ENCODE measurements at regions not wholly inside any gene's neighbourhood (a gene's known extent, or its start where the extent isn't known, plus 50 kb on each side); places are given as distances from the start of the nearest gene placed in this dataset.

DNA sequence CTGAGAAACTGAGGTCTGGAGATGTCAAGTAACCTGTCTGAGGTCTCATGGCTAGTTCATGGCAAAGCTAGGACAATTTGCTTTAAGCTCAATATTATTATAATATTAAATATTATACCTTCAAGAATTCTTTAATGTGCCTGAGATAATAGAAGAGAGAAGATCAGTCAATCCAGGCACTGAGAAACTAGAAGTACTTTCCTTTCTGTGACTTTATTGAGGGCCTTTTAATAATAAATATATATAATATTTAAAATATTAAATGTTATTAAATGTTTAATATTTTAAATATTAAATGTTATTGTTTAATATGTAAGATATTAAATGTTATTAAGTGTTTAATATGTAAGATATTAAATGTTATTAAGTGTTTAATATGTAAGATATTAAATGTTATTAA, 144.3 kb upstream of the DNAJC19 start (continued):
- TF ChIP-seq, protein P1, sequence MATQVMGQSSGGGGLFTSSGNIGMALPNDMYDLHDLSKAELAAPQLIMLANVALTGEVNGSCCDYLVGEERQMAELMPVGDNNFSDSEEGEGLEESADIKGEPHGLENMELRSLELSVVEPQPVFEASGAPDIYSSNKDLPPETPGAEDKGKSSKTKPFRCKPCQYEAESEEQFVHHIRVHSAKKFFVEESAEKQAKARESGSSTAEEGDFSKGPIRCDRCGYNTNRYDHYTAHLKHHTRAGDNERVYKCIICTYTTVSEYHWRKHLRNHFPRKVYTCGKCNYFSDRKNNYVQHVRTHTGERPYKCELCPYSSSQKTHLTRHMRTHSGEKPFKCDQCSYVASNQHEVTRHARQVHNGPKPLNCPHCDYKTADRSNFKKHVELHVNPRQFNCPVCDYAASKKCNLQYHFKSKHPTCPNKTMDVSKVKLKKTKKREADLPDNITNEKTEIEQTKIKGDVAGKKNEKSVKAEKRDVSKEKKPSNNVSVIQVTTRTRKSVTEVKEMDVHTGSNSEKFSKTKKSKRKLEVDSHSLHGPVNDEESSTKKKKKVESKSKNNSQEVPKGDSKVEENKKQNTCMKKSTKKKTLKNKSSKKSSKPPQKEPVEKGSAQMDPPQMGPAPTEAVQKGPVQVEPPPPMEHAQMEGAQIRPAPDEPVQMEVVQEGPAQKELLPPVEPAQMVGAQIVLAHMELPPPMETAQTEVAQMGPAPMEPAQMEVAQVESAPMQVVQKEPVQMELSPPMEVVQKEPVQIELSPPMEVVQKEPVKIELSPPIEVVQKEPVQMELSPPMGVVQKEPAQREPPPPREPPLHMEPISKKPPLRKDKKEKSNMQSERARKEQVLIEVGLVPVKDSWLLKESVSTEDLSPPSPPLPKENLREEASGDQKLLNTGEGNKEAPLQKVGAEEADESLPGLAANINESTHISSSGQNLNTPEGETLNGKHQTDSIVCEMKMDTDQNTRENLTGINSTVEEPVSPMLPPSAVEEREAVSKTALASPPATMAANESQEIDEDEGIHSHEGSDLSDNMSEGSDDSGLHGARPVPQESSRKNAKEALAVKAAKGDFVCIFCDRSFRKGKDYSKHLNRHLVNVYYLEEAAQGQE (IDR thresholded peaks at IDR 0.05; ENCODE audit: unreplicated experiment), result no peak
- no peak for TF ChIP-seq EZH2 (IDR thresholded peaks at IDR 0.05; ENCODE audit: low read depth, unreplicated experiment)
- no peak for TF ChIP-seq ZNF114 (CRISPR knock-in tag; IDR thresholded peaks at IDR 0.05)
- TF ChIP-seq NANOG (IDR thresholded peaks at IDR 0.05; ENCODE audit: borderline replicate concordance), result no peak

DNA sequence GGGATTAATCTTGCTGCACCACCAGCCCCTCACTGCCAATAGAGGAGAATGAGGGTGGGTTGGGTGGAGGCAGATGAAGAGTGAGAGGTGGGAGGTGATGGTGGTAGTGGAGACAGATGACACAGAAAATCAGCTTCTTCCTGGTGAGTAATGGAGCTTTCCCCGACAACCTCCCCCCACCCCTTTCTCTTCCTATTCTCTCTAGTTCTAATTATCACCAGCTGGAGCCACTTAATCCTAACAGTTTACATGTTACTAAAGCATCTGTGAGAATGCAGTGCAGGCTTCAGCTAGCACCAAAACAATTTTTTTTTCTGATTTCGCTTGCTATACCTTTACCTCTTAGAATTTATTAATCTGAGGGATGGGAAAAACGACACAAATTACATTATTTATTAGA, 116.1 kb upstream of the DNAJC19 start:
- Histone ChIP-seq H3K27ac (ENCODE audit: low read depth) (no peak overlapping the region), H3F3A (replicated peaks; ENCODE audit: low read depth) (no peaks in the 10 kb centered on the region), H3K4me2 (no peak overlapping the region), H3K4me3 (no peak overlapping the region), H4K20me1 (replicated peaks; ENCODE audit: insufficient read depth) (no peaks in the 10 kb centered on the region), H3K27me3 (ENCODE audit: insufficient read depth) (no peaks in the 10 kb centered on the region), H3K79me2 (replicated peaks; ENCODE audit: insufficient read depth) (no peaks in the 10 kb centered on the region), H3K4me1 (ENCODE audit: insufficient read depth) (0 out of 2 replicates have a peak, but pooled peaks cover 5% of the 10 kb centered on the region), H3K36me3 (ENCODE audit: insufficient read depth) (no peaks in the 10 kb centered on the region), H2AFZ (no peak overlapping the region), H3K9me2 (ENCODE audit: insufficient read depth) (no peaks in the 10 kb centered on the region)
- Mint-ChIP-seq H3K4me3 (no peak overlapping the region), H3K27me3 (ENCODE audit: insufficient read depth, low read depth, poor library complexity) (peaks cover 5% of the 10 kb centered on the region), H3K27ac (no peak overlapping the region), H3K4me1 (peaks cover 7% of the 10 kb centered on the region), H3K9me3 (no peaks in the 10 kb centered on the region), H3K36me3 (ENCODE audit: low read depth) (no peaks in the 10 kb centered on the region)
- ATAC-seq (no peak), DNase-seq (ENCODE audit: low spot score) (no peak)
- TF ChIP-seq STAT1 (IDR thresholded peaks at IDR 0.05; ENCODE audit: unreplicated experiment) (no peak), ZNF114 (CRISPR knock-in tag; IDR thresholded peaks at IDR 0.05) (no peak), NANOG (IDR thresholded peaks at IDR 0.05; ENCODE audit: borderline replicate concordance) (no peak), ZNF331 (CRISPR knock-in tag; IDR thresholded peaks at IDR 0.05; ENCODE audit: low read depth) (no peak), POLR2AphosphoS5 (IDR thresholded peaks at IDR 0.05; ENCODE audit: low read depth) (no peak)
- TF ChIP-seq, protein P2, sequence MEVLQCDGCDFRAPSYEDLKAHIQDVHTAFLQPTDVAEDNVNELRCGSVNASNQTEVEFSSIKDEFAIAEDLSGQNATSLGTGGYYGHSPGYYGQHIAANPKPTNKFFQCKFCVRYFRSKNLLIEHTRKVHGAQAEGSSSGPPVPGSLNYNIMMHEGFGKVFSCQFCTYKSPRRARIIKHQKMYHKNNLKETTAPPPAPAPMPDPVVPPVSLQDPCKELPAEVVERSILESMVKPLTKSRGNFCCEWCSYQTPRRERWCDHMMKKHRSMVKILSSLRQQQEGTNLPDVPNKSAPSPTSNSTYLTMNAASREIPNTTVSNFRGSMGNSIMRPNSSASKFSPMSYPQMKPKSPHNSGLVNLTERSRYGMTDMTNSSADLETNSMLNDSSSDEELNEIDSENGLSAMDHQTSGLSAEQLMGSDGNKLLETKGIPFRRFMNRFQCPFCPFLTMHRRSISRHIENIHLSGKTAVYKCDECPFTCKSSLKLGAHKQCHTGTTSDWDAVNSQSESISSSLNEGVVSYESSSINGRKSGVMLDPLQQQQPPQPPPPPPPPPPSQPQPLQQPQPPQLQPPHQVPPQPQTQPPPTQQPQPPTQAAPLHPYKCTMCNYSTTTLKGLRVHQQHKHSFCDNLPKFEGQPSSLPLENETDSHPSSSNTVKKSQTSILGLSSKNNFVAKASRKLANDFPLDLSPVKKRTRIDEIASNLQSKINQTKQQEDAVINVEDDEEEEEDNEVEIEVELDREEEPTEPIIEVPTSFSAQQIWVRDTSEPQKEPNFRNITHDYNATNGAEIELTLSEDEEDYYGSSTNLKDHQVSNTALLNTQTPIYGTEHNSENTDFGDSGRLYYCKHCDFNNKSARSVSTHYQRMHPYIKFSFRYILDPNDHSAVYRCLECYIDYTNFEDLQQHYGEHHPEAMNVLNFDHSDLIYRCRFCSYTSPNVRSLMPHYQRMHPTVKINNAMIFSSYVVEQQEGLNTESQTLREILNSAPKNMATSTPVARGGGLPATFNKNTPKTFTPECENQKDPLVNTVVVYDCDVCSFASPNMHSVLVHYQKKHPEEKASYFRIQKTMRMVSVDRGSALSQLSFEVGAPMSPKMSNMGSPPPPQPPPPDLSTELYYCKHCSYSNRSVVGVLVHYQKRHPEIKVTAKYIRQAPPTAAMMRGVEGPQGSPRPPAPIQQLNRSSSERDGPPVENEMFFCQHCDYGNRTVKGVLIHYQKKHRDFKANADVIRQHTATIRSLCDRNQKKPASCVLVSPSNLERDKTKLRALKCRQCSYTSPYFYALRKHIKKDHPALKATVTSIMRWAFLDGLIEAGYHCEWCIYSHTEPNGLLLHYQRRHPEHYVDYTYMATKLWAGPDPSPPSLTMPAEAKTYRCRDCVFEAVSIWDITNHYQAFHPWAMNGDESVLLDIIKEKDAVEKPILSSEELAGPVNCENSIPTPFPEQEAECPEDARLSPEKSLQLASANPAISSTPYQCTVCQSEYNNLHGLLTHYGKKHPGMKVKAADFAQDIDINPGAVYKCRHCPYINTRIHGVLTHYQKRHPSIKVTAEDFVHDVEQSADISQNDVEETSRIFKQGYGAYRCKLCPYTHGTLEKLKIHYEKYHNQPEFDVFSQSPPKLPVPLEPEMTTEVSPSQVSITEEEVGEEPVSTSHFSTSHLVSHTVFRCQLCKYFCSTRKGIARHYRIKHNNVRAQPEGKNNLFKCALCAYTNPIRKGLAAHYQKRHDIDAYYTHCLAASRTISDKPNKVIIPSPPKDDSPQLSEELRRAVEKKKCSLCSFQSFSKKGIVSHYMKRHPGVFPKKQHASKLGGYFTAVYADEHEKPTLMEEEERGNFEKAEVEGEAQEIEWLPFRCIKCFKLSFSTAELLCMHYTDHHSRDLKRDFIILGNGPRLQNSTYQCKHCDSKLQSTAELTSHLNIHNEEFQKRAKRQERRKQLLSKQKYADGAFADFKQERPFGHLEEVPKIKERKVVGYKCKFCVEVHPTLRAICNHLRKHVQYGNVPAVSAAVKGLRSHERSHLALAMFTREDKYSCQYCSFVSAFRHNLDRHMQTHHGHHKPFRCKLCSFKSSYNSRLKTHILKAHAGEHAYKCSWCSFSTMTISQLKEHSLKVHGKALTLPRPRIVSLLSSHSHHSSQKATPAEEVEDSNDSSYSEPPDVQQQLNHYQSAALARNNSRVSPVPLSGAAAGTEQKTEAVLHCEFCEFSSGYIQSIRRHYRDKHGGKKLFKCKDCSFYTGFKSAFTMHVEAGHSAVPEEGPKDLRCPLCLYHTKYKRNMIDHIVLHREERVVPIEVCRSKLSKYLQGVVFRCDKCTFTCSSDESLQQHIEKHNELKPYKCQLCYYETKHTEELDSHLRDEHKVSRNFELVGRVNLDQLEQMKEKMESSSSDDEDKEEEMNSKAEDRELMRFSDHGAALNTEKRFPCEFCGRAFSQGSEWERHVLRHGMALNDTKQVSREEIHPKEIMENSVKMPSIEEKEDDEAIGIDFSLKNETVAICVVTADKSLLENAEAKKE (CRISPR knock-in tag; IDR thresholded peaks at IDR 0.05), result no peak
- TF ChIP-seq, protein P3, sequence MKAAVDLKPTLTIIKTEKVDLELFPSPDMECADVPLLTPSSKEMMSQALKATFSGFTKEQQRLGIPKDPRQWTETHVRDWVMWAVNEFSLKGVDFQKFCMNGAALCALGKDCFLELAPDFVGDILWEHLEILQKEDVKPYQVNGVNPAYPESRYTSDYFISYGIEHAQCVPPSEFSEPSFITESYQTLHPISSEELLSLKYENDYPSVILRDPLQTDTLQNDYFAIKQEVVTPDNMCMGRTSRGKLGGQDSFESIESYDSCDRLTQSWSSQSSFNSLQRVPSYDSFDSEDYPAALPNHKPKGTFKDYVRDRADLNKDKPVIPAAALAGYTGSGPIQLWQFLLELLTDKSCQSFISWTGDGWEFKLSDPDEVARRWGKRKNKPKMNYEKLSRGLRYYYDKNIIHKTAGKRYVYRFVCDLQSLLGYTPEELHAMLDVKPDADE (IDR thresholded peaks at IDR 0.05), result no peak
- TF ChIP-seq, protein P4, sequence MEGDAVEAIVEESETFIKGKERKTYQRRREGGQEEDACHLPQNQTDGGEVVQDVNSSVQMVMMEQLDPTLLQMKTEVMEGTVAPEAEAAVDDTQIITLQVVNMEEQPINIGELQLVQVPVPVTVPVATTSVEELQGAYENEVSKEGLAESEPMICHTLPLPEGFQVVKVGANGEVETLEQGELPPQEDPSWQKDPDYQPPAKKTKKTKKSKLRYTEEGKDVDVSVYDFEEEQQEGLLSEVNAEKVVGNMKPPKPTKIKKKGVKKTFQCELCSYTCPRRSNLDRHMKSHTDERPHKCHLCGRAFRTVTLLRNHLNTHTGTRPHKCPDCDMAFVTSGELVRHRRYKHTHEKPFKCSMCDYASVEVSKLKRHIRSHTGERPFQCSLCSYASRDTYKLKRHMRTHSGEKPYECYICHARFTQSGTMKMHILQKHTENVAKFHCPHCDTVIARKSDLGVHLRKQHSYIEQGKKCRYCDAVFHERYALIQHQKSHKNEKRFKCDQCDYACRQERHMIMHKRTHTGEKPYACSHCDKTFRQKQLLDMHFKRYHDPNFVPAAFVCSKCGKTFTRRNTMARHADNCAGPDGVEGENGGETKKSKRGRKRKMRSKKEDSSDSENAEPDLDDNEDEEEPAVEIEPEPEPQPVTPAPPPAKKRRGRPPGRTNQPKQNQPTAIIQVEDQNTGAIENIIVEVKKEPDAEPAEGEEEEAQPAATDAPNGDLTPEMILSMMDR (conservative IDR thresholded peaks at IDR 0.05; ENCODE audit: low read depth in 2 of 2), result no peak

All from GM23338 (cell line).